ENCODE measurements at regions not wholly inside any gene's neighbourhood (a gene's known extent, or its start where the extent isn't known, plus 50 kb on each side); places are given as distances from the start of the nearest gene placed in this dataset.
"Not testable (repeated sequence)": the region's sequence is repeated elsewhere in the genome, so short reads cannot be mapped to it uniquely, and the experiment has no call there.

DNA sequence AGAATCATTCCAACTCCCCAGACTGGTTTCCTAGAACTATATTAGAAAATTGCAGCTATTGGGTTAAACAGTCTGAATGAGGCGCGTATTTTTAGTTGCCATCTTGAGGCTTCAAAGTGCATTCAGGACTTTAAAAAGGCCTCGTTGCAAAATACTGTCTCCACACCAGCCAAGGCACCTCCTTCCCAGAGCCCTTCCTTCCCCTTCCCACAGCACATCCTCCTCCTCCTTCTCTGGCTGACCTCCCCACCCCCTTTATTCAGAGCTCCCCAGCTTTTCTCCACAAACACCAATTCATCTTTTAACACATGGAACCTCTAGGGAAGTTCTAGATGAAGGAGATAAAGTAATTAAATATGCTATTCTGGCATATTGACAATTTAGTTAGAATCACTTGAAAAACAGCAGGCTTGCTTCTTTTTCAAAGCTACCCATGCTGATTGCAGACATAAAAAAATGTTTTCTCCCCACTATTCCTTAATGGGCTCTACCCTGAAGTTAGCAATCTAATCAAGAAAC, 90.3 kb downstream of the RTP5 start:
- DNase-seq: no peak

DNA sequence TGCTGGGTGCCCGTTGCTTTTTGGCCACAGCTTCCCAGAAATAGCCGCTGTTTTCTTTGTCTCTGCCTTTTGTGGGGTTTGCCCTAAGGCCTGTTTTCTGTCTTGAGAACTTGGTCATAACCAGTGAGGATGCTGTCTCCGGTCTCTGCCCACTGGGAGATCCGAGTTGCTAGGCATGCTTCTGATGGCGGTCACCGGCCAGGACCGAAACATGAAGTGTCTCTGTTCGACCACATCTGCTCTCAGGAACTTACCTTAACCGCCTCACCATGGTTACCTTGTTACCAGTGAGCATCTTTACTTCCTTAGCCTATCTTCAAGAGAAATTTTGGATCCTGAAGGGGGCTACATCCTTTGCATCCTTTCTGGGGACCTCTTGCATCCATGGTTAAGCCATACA, 91.9 kb downstream of the RTP5 start:
- no peak for DNase-seq

DNA sequence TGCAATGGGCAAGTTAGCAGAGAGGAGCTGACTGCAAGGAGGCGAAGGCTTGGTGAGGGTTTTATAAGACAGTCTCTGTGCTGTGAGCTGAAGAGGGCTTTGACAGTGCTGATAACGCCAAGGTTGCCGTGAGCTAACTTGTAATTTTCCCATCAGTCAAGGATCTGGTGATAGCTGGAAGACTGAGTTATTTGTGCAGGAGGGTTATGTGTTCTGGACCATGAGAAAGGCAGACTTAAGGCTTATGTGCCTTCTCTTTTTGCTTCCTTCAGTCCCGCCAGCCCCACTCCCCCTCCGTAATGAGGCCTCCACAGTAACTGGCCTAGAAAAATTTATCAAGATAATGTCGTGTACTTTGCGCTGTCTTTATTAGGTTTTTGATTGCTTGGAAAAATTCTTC, 94.6 kb downstream of the RTP5 start:
- no peak for DNase-seq

DNA sequence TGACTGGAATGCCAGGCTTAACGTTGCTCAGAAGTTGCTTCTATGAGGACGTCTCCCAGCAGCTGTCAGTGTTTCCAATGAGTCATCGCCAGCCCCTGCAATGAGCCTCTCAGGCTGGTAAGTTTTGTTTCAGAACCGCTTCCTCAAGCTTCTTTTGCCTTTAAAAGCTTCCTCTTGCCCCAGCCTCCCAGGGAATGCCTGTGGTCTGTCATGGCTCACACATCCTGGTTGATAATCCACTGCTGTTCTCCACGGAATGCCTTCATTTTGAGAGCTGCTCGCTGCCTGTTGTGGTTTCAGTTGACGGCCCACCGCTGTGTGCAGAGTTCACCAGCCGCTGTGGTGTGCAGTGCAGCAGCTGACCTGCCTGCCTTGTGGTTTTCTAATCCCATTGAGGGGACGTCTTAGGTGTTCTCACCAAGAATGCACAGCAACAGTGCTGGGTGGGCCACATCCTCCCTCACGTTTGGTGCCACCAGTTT, 96.4 kb downstream of the RTP5 start:
- DNase-seq: peak; percentile 77

DNA sequence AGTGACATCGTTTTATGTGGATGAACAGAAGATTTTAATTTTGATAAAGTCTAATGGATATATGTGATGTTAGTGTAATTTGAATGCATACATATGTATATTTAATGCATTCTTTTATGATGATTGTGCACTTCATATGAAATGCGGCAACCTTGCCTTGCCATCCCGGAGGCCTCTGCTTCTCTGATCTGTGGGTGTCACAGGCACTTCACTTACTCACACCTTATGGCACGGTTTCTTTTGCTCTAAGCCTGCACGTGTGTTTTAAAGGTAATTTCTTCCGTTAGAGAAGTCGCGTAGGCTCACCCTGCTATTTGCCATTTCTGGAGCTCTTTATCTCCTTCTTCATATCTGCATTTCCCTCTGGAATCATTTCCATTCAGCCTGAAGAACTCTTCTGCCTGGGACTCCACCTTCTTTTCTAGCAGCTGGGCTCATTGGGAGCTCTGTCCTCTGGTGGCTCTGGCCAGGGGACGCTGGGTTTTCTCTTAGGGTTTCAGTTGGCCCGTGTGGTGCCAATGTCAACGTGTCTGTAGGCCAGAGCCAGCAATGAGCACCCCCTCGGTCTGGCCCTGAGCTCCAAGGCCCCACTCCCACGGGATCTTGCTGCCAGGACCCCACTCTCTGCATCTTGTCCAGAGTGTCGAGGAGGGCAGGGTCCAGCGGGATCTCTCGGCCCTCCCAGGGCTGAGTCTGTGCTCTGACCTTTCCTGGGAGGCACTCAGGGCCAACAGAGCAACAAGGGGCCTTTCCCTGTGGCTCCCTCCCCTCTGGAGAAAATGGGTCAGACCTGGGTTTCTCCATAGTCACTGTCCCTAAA, 97.3 kb downstream of the RTP5 start:
- no peak for DNase-seq

DNA sequence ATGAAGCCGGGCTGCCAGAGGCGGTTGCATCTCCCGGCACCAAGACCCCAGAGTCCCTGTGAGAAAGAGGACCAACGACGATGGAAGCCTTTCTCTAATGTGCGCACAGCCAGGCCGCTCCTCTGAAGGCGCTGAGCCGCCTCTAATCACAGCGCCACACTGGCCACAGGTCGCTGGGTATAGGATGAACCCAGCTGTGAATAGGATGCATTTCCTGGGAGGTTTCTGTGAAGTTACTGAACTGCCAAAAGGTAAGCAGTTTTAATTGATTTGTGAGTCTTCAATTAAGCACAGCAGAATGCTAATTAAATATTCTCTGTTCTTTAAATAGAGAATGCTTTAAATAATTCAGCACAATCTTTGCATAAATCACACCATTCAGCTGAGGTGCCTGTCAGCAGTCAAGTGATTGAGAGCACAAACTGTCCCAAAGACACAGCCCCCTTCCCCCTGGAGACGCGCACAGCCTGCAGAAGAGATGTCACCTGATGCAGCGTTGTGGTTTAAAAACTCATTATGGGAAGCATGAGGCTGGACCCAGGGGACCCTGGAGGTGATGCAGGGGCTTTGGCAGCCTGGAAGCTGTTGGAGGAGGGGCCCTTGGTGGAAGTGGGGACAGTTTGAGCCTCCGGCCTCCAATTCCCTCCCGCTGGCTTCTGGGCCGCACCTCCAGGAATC, 98.1 kb downstream of the RTP5 start:
- no peak for DNase-seq

DNA sequence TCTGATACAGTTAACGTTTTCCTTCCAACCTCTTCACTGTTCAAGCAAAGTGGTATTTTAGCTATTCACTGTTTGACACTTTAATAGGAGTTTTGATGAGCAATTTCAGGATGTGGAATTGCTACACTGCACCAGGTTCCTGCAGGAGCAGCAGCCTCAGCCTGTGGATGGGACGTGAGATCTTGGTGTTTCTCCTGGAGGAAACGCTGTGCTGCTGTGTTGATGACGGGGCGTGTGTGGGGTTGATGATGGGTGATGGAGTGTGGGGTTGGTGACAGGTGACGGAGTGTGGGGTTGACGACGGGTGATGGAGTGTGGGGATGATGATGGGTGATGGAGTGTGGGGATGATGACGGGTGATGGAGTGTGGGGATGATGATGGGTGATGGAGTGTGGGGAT, 98.9 kb downstream of the RTP5 start:
- no peak for DNase-seq

DNA sequence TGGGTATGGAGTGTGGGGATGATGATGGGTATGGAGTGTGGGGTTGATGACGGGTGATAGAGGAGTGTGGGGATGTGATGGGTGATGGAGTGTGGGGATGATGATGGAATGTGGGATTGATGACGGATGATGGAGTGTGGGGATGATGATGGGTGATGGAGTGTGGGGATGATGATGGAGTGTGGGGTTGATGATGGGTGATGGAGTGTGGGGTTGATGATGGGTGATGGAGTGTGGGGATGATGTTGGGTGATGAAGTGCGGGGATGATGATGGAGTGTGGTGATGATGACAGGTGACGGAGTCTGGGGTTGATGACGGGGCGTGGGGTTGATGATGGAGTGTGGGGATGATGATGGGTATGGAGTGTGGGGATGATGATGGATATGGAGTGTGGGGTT, 99.7 kb downstream of the RTP5 start:
- DNase-seq: not testable (repeated sequence)

DNA sequence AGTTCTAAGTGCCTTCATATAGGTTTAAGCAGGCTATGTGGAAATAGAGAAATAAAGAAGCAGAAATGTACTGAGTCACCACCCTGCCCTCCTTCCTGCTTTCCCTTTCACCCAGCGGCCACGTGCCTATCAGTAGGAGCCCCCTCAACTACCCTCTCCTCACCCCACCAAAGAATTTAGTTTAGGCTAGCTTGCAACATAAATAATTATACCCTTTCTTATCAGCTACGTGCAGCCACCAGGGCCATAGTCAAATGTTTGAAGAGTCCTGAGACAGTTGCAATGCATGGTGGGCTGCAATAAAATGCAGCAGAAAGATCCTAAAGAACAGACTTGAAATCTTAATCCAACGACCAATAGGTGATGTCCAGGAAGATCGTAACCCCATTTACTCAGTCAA, 101.2 kb downstream of the RTP5 start:
- no peak for DNase-seq

DNA sequence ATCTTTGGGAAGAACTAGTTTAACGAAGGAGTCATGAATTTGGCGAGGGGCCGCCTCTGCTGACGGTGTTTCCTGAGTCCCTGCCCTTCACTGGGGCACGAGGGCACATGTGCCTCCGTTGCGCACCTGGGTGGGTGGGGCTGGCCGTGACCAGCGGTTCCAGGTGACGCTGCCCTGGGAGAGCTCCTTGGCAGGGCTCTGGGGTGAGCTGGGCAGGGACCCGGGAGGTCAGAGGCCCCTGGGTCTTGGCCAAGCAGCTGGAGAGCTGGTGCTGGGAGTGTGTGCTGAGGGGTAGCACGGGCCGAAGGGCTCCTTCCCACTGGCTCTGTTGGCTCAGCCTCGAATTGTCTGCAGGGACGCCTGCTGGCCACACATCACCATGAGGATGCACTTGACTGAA, 104.6 kb downstream of the RTP5 start:
- no peak for DNase-seq

DNA sequence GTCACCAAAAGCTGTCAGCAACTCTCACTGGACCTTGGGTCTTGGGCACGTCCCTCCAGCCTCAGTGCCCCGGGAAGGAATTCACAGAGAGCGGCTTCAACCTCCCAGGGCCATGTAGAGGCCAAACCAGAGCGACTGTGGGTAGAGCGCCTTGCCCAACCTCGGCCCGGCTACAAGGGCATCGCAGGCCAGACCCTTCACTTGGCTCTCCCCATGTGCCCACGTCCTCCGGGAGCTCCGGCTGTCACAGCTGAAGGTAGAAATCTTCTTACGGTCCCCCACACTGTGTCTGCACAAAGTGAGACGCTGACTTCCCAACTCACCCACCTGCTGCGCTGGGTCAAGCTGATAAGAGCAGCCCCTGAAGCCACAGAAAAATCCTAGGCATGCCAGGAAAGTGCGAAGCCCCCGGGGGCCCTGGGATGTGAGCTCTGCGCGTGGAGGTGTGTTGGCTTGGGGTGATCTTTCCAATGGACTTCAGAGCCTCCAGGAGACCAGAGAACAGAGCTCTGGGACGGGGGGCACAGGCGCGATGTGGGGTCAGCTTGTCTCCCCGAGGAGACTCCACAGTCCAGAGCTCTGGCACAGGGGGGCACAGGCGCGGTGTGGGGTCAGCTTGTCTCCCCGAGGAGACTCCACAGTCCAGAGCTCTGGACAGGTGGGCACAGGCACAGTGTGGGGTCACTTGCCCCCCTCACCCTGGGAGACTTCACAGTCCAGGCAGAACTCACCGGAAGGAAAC, 105.5 kb downstream of the RTP5 start:
- no peak for DNase-seq

DNA sequence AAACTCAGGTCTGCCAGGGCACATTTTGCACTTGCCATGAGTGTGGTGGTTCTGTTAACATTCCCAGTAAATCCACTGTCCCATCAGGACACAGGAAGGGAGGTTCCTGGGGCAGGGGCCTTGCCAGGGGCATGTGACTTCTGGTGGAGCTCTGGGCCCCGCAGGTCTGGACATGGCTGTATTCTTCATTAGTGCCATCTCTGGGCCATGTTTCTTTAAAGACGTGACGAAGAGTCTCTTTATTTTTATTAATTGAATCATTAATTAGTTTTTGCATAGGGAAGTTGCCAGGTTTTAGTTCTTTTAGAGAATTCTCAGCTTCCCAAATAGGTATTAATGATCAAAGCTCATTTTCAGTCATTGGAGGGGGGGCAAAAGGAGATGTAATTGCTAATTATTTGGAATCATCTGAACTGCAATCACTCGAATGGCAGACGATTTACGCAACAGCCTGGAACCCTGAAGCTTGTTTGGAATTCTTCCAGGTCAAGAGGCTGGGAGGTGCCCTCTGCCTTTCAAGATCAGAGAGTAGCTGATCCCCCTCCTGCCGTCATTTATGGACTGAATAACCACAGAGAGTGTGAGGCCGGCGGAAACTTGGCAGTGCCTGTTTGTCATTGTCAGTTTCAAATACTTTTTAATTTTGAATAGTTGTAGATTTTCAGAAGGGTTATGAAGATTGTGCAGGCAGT, 106.2 kb downstream of the RTP5 start:
- DNase-seq: no peak

DNA sequence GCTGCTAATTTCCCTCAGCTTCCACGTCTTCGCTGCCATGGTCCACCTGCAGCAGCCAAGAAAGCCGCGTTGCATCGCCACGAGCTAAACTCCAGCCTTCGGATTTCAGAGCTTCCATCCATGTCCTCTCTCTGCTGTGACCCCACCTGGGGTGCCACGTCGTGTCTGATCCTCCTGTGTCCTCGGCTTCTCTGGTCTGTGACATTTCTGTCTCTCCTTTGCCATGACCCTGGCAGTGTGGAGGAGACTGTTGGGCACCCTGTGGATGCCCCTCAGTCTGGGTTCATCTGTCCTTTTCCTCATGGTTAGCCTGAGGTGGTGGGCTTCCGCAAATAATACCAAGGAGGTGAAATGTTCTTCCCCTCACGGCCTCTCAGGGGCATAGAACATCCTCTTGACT, 106.8 kb downstream of the RTP5 start:
- no peak for DNase-seq

DNA sequence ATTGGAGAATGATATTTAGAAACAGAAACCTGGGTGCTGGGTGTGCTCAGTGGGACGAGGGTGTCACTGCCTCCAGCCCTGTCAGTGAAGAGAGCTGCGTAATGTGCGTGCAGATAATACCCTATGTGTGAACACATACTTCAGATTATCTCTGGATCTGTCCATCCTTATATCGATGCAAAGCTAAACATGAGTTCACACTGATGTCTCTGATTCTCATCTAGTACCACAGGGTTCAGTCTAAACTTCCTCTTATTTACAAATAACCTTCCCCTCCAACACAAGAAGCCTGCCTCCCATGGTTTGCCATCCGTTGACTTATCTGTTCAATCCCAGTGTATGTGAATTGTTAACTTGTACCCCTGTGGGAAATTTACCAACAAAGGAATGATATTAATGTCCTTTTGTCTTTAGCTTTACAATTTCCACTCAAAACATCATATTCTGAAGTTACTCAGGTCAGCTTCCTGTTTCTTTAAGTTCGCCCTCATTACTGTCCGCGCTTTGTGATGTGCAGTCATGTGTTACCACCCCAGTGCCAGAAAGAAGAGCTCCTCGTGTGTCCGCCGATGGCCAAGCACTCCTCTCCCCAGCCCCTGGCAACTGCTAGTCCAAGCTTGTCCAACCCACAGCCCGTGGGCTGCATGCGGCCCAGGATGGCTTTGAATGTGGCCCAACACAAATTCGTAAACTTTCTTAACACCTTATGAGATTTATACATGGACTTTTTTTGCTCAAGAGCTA, 108.2 kb downstream of the RTP5 start:
- no peak for DNase-seq

DNA sequence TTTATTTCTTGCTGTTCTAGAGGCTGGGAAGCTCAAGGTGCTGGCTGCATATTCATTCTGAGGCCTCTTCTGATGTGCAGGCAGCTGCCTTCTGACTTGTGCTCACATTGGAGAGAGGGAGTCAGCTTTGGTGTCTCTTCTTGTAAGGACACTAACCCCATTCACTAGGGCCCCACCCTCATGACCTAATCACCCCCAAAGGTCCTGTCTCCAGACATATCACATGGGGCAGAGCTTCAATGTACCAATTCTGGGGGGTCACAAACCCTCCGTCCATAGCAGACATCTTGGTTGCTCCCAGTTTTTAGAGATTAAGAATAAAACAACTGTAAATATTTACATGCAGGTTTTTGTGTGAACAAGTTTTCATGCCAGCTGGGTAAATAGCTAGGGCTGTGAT, 109.1 kb downstream of the RTP5 start:
- no peak for DNase-seq

DNA sequence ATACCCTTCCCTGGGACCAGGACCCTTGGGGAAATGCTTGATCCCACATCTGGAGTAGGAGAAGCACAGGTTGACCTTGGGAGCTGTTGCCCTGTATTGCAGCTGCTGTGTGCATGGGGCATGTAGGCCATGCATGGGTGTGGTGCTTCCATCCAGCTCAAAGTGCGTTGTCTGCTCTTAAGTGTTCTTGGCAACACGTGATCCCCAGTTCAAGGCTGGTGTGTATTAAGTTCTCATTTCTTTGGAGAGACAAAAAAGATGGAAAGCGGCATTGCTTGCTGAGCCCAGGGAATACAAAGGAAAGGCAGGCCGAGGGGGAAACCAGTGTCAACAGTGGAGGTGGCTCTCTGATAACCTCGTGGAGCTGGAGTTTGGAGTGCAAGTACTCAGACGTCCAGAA, 110.7 kb downstream of the RTP5 start:
- no peak for DNase-seq

DNA sequence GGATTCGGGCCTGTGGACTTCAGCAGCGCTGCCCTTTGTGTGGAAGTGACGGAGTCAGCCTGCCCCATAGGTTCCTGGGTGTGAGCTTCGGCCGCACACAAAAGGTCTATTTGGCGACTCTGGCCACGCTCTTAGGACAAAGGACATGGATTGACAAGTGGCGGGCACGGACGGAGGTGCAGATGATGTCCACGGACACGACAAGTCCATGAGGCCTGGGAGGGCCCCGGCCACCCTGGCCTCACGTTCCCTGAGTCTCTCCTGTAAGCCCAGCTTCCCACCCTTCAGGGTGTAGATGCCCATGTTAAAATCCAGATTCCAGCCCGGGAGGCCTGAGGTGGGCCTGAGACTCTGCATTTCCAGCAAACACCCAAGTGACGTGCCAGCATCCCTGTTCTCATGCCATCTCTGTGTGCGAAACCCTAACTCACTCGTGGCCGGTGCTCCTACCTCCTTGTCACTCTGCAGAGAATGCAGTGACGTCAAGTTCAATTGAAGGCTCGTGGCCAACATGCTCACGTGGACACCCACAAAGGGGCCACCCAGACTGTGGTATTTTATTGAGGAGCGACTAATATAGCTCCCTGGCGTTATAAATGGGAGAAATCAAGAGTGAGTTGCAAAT, 111.7 kb downstream of the RTP5 start:
- DNase-seq: no peak

DNA sequence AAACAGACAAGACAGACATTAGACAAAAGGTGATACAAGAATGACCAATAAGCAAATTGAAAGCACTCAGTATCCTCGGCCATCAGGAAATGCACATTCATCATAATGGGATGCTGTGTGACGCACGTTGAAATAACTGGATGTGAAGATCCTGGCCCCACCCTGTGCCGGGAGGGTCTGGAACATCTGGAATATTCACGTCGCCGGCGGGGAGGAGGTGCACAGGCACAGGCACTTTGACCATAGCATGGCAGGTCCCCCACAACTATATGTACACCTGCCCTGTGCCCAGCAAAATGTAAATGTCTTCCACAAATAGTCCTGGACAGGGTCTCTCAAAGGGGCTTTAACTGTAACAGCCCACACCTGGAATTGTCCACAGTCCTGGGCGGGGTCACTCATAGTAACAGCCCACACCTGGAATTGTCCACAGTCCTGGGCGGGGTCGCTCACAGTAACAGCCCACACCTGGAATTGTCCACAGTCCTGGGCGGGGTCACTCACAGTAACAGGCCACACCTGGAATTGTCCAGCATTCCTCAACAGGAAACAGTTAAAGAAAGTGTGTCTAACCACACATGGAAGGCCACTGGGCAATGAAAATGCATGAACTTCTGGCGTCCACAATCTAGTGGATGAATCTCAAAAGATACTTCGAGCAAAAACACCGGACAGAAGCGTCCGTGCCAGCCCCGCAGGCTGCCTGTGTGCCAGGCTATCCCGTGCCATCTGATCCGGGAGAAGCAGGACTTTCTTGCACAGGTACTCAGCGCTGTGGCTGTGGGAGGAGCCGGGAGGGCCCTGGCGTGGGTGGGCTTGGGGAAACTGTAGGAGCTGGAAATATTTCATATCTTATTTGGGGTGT, 113.4 kb downstream of the RTP5 start:
- DNase-seq: no peak

DNA sequence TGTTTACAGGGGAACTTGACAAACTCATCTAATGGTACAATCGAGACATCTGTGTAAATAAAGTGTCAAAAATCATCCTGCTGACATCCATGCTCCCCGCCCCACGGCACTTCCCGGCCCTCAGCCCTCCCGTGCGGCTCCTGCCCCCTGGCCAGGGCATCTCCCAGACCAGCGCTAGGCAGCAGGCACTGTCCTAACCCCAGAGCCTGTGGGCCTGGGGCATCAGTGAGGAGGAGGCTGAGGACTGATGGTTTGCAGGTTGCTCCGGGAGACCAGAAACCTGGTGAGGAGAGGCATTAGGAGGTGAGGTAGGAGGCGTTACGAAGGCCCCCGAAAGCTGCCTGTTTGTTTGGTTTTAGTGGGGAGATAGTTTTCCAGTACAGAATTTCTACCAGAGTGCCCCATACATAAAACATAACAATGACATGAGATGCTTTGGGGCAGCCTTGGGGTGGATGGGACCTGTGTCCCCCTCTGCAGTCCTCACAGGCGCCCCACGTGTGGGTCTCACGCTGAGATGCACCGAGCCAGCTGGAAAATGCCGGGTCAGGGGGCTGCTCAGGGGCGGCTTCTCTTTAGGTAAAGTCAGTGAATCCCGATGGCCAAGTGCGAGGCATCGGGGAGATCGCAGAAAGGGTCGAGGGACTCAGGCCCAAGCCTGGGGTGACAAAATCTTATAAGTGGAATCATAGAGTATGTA, 114.2 kb downstream of the RTP5 start:
- no peak for DNase-seq

DNA sequence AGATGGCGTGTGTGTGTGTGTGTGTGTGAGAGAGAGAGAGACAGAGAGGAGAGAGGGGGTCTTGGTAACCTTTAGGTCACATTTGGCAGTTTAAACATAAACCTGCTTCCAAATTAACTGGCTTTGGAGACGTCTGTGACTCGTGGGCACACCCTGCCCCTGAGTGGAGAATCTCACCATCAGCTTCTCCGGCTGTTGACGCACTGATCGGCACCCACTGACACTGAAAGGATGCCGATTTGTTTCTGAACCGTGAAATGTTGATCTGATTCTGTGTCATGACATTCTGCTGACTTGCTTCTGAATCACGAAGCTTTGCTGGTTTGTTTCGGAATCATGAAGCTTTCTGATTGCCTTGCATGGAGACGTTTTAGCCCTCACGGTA, 114.7 kb downstream of the RTP5 start:
- DNase-seq: no peak

Measured in activated CD8-positive, alpha-beta memory T cell treated with anti-CD3 and anti-CD28 coated beads, Interleukin-2, amount 50 U/mL, for 4 hours (primary cell).